Coronary artery (tissue), 2 donors: ENCODE measurements at regions not wholly inside any gene's neighbourhood (a gene's known extent, or its start where the extent isn't known, plus 50 kb on each side); places are given as distances from the start of the nearest gene placed in this dataset.

ENCODE experiments used
- DNase-seq: peaks from one replicate; pipeline ENCODE4 v3.0.0-alpha.2; 2017; ENCODE audit warnings: low spot score
- H3K27ac ChIP-seq, 2 donors: fragments of 200-600 bp; sonication (generic); one replicate each; pipeline ENCODE4 v1.5.1; 2016 to 2019
- H3K4me3 ChIP-seq: fragments of 200-600 bp; sonication (generic); 2 replicates; pipeline ENCODE4 v1.5.1; 2016; ENCODE audit warnings: mild to moderate bottlenecking, moderate library complexity
- TF ChIP-seq, protein P1 (sequence below): fragments of 200-600 bp; sonication (generic); IDR thresholded peaks from one replicate; pipeline ENCODE4 v1.5.1; 2019; ENCODE audit warnings: antibody characterized with exemption

DNA sequence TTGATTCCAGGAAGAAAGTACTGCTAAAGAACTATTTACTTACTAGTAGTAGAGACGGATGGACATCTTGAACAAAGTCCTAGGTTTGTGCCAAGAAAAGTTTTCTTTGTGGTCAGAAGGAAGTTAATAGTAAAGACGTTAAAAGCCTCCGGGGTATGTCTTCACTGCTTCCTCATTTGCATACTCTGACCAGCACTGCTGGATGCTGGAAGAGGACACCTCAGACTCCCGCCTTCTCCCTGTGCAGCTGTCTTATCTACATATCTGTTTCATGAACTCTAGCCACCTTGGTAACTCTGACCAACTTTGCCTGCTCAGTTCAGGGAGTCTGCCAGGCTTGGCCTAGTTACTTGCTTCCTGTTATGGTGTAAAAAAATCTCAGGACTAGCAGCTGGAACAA lies 1109.1 kb upstream of the MIR17HG start:
- TF ChIP-seq, protein P1, sequence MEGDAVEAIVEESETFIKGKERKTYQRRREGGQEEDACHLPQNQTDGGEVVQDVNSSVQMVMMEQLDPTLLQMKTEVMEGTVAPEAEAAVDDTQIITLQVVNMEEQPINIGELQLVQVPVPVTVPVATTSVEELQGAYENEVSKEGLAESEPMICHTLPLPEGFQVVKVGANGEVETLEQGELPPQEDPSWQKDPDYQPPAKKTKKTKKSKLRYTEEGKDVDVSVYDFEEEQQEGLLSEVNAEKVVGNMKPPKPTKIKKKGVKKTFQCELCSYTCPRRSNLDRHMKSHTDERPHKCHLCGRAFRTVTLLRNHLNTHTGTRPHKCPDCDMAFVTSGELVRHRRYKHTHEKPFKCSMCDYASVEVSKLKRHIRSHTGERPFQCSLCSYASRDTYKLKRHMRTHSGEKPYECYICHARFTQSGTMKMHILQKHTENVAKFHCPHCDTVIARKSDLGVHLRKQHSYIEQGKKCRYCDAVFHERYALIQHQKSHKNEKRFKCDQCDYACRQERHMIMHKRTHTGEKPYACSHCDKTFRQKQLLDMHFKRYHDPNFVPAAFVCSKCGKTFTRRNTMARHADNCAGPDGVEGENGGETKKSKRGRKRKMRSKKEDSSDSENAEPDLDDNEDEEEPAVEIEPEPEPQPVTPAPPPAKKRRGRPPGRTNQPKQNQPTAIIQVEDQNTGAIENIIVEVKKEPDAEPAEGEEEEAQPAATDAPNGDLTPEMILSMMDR = no peak

DNA sequence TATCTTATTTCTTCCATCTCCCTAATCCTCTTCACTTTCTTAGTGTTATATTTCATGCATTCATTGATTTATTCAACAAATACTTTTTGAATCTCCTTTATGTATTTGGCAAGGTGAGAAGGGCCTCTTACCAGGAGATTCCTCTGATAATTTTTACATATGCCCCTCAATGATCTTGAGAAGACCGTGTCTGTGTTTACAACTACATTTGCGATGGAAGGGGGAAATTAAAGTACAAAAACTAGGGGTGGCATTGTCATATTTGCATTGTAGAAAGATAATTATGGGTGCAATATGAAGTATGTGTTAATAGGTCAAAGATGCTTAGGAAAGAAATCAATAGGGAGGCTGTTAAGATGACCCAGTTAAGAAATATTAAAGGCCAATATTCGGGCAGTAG lies 1108.4 kb upstream of the MIR17HG start:
- Histone ChIP-seq H3K4me3 (no peak overlapping the region), H3K27ac (no peak overlapping the region)
- no peak for DNase-seq
- TF ChIP-seq, protein P1 = no peak

More for the DNA sequence above, 1109.1 kb upstream of the MIR17HG start:
- Histone ChIP-seq H3K4me3 (no peak overlapping the region), H3K27ac (no peak overlapping the region)
- no peak for DNase-seq

DNA sequence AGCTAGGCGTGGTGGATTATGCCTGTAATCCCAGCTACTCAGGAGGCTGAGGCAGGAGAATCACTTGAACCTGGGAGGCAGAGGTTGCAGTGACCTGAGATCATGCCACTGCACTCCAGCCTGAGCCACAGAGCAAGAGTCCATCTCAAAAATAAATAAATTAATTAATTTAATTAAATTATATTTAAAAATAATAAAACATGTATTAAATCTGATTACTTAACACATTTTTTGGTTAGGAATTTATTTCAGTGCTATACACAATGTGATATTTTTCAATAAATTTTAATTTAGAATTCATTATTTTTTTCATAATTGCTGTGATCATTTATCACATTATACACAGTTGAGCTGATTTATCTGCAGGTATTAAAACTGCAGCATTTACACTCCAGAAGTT lies 1101.5 kb upstream of the MIR17HG start:
- TF ChIP-seq, protein P1 = no peak
- Histone ChIP-seq H3K27ac (no peak overlapping the region), H3K4me3 (no peak overlapping the region)
- no peak for DNase-seq

DNA sequence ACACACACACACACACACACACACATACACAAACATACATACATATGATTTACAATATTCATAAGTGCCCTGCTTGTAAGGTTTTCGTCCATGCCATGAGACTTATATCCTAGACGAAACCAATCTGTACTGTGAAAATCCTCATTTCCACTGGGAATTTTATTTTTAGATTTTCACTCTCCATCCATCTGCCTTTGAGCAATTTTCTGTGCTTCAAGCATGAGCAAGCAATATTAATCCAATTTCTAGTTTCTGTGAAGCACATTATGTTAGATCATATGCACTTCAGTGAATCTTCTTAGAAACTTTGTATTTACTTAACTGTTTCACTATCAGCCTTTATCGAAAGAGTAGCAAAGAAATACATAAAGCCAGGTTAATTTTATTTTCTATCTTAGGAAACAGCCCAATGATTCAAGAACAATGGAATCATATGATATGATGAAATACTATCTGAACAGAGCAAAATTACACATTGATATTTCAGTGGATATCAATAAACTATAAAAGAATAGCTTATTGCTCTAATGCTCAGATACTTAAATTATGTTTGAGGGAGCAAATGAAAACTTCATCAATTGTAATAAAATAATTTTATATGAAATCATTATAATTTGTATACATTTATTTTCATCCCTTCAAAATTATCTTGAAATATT lies 1100.7 kb upstream of the MIR17HG start:
- DNase-seq = no peak
- Histone ChIP-seq H3K27ac (no peak overlapping the region), H3K4me3 (no peak overlapping the region)
- TF ChIP-seq, protein P1 = no peak

DNA sequence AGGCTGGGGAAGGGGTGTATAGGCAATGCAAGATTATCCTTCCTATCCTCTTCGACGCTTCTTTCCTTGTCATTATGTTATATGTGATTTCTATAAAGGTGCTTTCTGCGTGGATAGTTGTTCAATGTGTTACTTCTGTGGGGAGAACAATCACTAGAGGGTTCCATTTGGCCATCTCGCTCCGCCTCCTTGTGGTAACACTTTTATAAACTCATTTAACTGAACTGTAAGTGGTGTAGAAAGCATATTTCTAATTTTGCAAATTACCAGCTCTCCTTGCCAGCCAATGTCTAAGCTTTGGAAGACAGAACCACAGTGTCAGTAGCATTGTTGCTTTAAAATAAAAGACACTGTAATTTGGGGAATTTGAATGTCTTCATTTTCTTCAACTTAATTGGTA lies 1093.7 kb upstream of the MIR17HG start:
- Histone ChIP-seq H3K27ac (no peak overlapping the region), H3K4me3 (no peak overlapping the region)
- DNase-seq = no peak
- TF ChIP-seq, protein P1 = no peak

DNA sequence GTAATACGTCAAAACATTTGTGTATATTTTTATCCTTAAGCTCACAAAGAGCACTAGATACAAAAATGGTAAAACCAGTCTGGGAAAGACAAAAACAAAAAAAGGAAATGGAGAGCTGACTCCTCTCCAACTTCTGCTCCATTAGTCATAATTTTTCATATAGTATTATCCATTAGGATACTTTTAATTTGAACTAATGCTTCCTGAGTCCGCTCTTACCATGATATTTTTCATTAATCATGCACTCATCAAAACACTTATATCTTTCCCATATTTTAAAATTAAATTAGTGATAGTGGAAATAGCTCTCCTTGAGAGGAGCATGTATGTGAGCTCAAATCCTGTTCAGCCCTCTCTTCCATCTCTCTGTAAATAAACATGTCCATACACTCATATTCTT lies 1093.0 kb upstream of the MIR17HG start:
- H3K27ac ChIP-seq = no peak overlapping the region
- H3K4me3 ChIP-seq = no peak overlapping the region
- TF ChIP-seq, protein P1 = no peak
- DNase-seq = no peak

DNA sequence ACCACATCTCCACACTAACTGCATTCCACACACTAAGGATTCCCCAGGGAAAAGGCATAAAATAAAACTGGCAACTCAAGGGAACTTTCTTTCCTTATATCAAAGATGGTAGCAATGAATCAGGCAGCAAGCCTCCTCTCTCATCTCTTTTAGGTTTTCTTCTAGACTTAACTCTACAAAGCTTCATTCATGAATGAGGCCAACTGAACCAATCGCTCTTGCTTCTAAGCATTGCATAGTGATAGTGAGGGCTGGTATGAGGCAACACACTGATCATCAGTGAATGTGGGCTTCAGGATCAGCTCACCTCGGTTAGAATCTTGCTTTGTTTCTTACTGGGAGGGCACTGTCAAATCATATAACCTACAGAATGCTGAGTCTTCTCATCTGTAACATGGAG lies 1090.7 kb upstream of the MIR17HG start:
- TF ChIP-seq, protein P1 = no peak
- H3K4me3 ChIP-seq = no peak overlapping the region
- no peak overlapping the region for H3K27ac ChIP-seq
- no peak for DNase-seq
